ENCODE measurements at regions not wholly inside any gene's neighbourhood (a gene's known extent, or its start where the extent isn't known, plus 50 kb on each side); places are given as distances from the start of the nearest gene placed in this dataset.

- TF ChIP-seq PRDM10 (IDR thresholded peaks at IDR 0.05; ENCODE audit: partially characterized antibody) (no peak), TAF9B (IDR thresholded peaks at IDR 0.05; ENCODE audit: partially characterized antibody) (no peak), MEF2D (tag; conservative IDR thresholded peaks at IDR 0.05; ENCODE audit: low read depth) (no peak), RFX5 (IDR thresholded peaks at IDR 0.05; ENCODE audit: low read depth, low read length) (no peak), ZEB2 (IDR thresholded peaks at IDR 0.05) (no peak), MTA1 (IDR thresholded peaks at IDR 0.05; ENCODE audit: borderline replicate concordance) (no peak), NFIC (IDR thresholded peaks at IDR 0.05) (no peak), NUFIP1 (IDR thresholded peaks at IDR 0.05; ENCODE audit: partially characterized antibody) (no peak)
Observed at GRCh38 chr7:15782656-15783055, 96.2 kb upstream of the MEOX2 start (continued).

- Histone ChIP-seq H3K4me2 (ENCODE audit: insufficient read depth, low read length) (no peak overlapping the region), H4K20me1 (replicated peaks; ENCODE audit: control insufficient read depth, insufficient read depth, low read length) (no peaks in the 10 kb centered on the region), H3K36me3 (ENCODE audit: control insufficient read depth, insufficient read depth, low read length) (no peaks in the 10 kb centered on the region), H3K4me1 (replicated peaks in 1 of 2; ENCODE audit: control insufficient read depth in 2 of 2, insufficient read depth in 2 of 2, low read length in 2 of 2) (no peaks in the 10 kb centered on the region), H3K4me3 (no peak overlapping the region), H3K27me3 (ENCODE audit: control insufficient read depth in 2 of 2, insufficient read depth in 2 of 2, low read length in 2 of 2) (no peaks in the 10 kb centered on the region), H2AFZ (ENCODE audit: low read depth, low read length) (no peak overlapping the region), H3K27ac (ENCODE audit: extremely low read depth, low read depth, low read length) (no peak overlapping the region), H3K9ac (ENCODE audit: insufficient read depth in 1 of 2, low read depth in 2 of 2, low read length in 2 of 2) (no peak overlapping the region), H3K79me2 (ENCODE audit: control insufficient read depth, insufficient read depth, low read length) (no peaks in the 10 kb centered on the region), H3K9me1 (ENCODE audit: control insufficient read depth, insufficient read depth, low read length) (no peaks in the 10 kb centered on the region), H3K9me3 (replicated peaks; ENCODE audit: control insufficient read depth, insufficient read depth, low read depth, low read length) (no peaks in the 10 kb centered on the region)
- no peak for DNase-seq (ENCODE audit: extremely low read depth in 1 of 4, low spot score in 3 of 4)
- ChIA-PET CTCF (ENCODE audit: low intra/inter-chr PET ratio) (no interaction called here), POLR2A (no interaction called here)
- 0% methylated on average over 2 of the region's 2 CpGs for WGBS (ENCODE audit: insufficient coverage, low coverage, missing lambda C conversion rate)
- no peak for ATAC-seq
- no peak for FAIRE-seq
- intact Hi-C loops (cut with micrococcal nuclease) (no loop called here), in situ Hi-C loops (cut with MboI) (no loop called here)
- no TSS peak for BruUV-seq (replicated peaks)
- TF ChIP-seq HMG20A (CRISPR knock-in tag; conservative IDR thresholded peaks at IDR 0.05) (no peak), GTF2E2 (tag; IDR thresholded peaks at IDR 0.05) (no peak), JUN (IDR thresholded peaks at IDR 0.05; ENCODE audit: borderline replicate concordance, low read depth, low read length) (no peak), JUN (CRISPR knock-in tag; IDR thresholded peaks at IDR 0.05; ENCODE audit: borderline replicate concordance) (no peak), ARID2 (IDR thresholded peaks at IDR 0.05) (no peak), POLR2A (conservative IDR thresholded peaks at IDR 0.05) (no peak), MEF2D (tag; conservative IDR thresholded peaks at IDR 0.05; ENCODE audit: low read depth) (no peak)
- TF ChIP-seq, protein P1, sequence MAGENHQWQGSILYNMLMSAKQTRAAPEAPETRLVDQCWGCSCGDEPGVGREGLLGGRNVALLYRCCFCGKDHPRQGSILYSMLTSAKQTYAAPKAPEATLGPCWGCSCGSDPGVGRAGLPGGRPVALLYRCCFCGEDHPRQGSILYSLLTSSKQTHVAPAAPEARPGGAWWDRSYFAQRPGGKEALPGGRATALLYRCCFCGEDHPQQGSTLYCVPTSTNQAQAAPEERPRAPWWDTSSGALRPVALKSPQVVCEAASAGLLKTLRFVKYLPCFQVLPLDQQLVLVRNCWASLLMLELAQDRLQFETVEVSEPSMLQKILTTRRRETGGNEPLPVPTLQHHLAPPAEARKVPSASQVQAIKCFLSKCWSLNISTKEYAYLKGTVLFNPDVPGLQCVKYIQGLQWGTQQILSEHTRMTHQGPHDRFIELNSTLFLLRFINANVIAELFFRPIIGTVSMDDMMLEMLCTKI (IDR thresholded peaks at IDR 0.05; ENCODE audit: partially characterized antibody), result no peak
- TF ChIP-seq, protein P2, sequence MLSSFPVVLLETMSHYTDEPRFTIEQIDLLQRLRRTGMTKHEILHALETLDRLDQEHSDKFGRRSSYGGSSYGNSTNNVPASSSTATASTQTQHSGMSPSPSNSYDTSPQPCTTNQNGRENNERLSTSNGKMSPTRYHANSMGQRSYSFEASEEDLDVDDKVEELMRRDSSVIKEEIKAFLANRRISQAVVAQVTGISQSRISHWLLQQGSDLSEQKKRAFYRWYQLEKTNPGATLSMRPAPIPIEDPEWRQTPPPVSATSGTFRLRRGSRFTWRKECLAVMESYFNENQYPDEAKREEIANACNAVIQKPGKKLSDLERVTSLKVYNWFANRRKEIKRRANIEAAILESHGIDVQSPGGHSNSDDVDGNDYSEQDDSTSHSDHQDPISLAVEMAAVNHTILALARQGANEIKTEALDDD (IDR thresholded peaks at IDR 0.05), result no peak
- TF ChIP-seq, protein P3, sequence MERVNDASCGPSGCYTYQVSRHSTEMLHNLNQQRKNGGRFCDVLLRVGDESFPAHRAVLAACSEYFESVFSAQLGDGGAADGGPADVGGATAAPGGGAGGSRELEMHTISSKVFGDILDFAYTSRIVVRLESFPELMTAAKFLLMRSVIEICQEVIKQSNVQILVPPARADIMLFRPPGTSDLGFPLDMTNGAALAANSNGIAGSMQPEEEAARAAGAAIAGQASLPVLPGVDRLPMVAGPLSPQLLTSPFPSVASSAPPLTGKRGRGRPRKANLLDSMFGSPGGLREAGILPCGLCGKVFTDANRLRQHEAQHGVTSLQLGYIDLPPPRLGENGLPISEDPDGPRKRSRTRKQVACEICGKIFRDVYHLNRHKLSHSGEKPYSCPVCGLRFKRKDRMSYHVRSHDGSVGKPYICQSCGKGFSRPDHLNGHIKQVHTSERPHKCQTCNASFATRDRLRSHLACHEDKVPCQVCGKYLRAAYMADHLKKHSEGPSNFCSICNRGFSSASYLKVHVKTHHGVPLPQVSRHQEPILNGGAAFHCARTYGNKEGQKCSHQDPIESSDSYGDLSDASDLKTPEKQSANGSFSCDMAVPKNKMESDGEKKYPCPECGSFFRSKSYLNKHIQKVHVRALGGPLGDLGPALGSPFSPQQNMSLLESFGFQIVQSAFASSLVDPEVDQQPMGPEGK (CRISPR knock-in tag; IDR thresholded peaks at IDR 0.05; ENCODE audit: borderline replicate concordance), result no peak
Observed at GRCh38 chr7:15781944-15782343, 95.5 kb upstream of the MEOX2 start.
